ENCODE measurements at regions not wholly inside any gene's neighbourhood (a gene's known extent, or its start where the extent isn't known, plus 50 kb on each side); places are given as distances from the start of the nearest gene placed in this dataset.

GRCh38 chr12:61985830-61986229, 274.4 kb upstream of the USP15 start:
- Histone ChIP-seq H3K27me3 (no peaks in the 10 kb centered on the region), H3K27ac (no peak overlapping the region), H3K36me3 (no peaks in the 10 kb centered on the region), H3K4me3 (no peak overlapping the region), H3K4me1 (no peaks in the 10 kb centered on the region), H3K9me3 (peaks cover 0 to 9% of the 10 kb centered on the region in 2 donors)
- intact Hi-C loops (cut with DNase I; ENCODE audit: low total_unique reads), result no loop called here
- no peak for TF ChIP-seq POLR2A (IDR thresholded peaks at IDR 0.05)
- TF ChIP-seq POLR2AphosphoS5 (IDR thresholded peaks at IDR 0.05), result no peak
- no peak for TF ChIP-seq CTCF (IDR thresholded peaks at IDR 0.05)
- no peak for DNase-seq (ENCODE audit: low spot score in 2 of 2)

GRCh38 chr12:61987173-61987572, 273.0 kb upstream of the USP15 start:
- Histone ChIP-seq H3K27me3 (no peaks in the 10 kb centered on the region), H3K27ac (no peak overlapping the region), H3K4me1 (no peaks in the 10 kb centered on the region), H3K4me3 (no peak overlapping the region), H3K36me3 (no peaks in the 10 kb centered on the region), H3K9me3 (peaks cover 0 to under 1% of the 10 kb centered on the region in 2 donors)
- DNase-seq (ENCODE audit: low spot score in 2 of 2), result no peak
- intact Hi-C loops (cut with DNase I; ENCODE audit: low total_unique reads), result no loop called here
- TF ChIP-seq CTCF (IDR thresholded peaks at IDR 0.05) (no peak), POLR2AphosphoS5 (IDR thresholded peaks at IDR 0.05) (no peak), POLR2A (IDR thresholded peaks at IDR 0.05) (no peak)

GRCh38 chr12:61991661-61992060, 268.5 kb upstream of the USP15 start:
- Histone ChIP-seq H3K27me3 (no peaks in the 10 kb centered on the region), H3K4me1 (no peaks in the 10 kb centered on the region), H3K9me3 (no peaks in the 10 kb centered on the region), H3K36me3 (no peaks in the 10 kb centered on the region), H3K27ac (no peak overlapping the region), H3K4me3 (no peak overlapping the region)
- no peak for TF ChIP-seq CTCF (IDR thresholded peaks at IDR 0.05)
- no peak for DNase-seq (ENCODE audit: low spot score in 2 of 2)
- intact Hi-C loops (cut with DNase I; ENCODE audit: low total_unique reads), result no loop called here

GRCh38 chr12:61993734-61994345, 266.4 kb upstream of the USP15 start:
- Histone ChIP-seq H3K36me3 (no peaks in the 10 kb centered on the region), H3K27me3 (no peaks in the 10 kb centered on the region), H3K4me3 (no peak overlapping the region), H3K9me3 (no peaks in the 10 kb centered on the region), H3K27ac (no peak overlapping the region), H3K4me1 (no peaks in the 10 kb centered on the region)
- intact Hi-C loops (cut with DNase I; ENCODE audit: low total_unique reads), result no loop called here
- DNase-seq (ENCODE audit: low spot score in 2 of 2), result no peak
- TF ChIP-seq CTCF (IDR thresholded peaks at IDR 0.05) (peak in 1 of 3 donors; percentile 12), POLR2A (IDR thresholded peaks at IDR 0.05) (no peak), POLR2AphosphoS5 (IDR thresholded peaks at IDR 0.05) (no peak)

- TF ChIP-seq POLR2A (IDR thresholded peaks at IDR 0.05) (no peak), POLR2AphosphoS5 (IDR thresholded peaks at IDR 0.05) (no peak), CTCF (IDR thresholded peaks at IDR 0.05) (no peak)
- H3K27me3 ChIP-seq, result no peaks in the 10 kb centered on the region
- no peak for DNase-seq (ENCODE audit: low spot score in 2 of 2)
- H3K4me3 ChIP-seq, result no peak overlapping the region
- no peaks in the 10 kb centered on the region for H3K4me1 ChIP-seq
- intact Hi-C loops (cut with DNase I; ENCODE audit: low total_unique reads), result no loop called here
- no peaks in the 10 kb centered on the region for H3K36me3 ChIP-seq
- H3K9me3 ChIP-seq, result no peaks in the 10 kb centered on the region
- H3K27ac ChIP-seq, result no peak overlapping the region
These were observed 263.5 kb upstream of the USP15 start for GRCh38 chr12:61996717-61997116.

Data from breast epithelium (tissue), 4 donors.